ENCODE measurements at regions not wholly inside any gene's neighbourhood (a gene's known extent, or its start where the extent isn't known, plus 50 kb on each side); places are given as distances from the start of the nearest gene placed in this dataset.

DNA sequence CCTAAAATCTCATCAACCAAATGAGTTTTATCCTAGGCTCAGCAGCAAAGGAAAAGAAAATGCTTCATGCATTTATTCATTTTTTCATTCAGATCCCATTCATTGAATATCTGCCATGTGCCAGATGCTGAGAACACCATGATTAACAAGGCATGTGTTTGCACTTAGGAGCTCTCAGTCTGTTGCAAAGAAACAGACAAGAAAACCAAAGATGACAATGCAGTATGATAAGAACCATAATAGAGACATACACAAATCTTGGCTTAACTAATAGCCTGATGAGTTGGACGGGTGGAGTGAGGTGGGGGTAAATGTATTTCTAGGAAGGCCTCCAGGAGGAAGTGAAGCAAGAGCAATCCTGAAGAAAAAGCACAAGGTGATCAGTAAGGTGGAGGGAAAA lies 177.8 kb upstream of the SCN7A start:
- no peak overlapping the region for H3K27ac ChIP-seq (ENCODE audit: low read depth, low read length, severe bottlenecking)
- WGBS, 2 experiments (ENCODE audit: insufficient coverage in 2 of 2), result 86 to 100% methylated on average over 1 of the region's 1 CpG
- no peaks in the 10 kb centered on the region for H3K36me3 ChIP-seq (ENCODE audit: control insufficient read depth, insufficient read depth, low read length)
- no peak overlapping the region for H3K4me3 ChIP-seq (ENCODE audit: extremely low read depth, insufficient read depth, low read length, poor library complexity, severe bottlenecking)
- H3K4me1 ChIP-seq (ENCODE audit: control insufficient read depth, insufficient read depth, low read length, poor library complexity, severe bottlenecking), result no peaks in the 10 kb centered on the region
- H3K9me3 ChIP-seq (ENCODE audit: control insufficient read depth, low read length), result no peaks in the 10 kb centered on the region

DNA sequence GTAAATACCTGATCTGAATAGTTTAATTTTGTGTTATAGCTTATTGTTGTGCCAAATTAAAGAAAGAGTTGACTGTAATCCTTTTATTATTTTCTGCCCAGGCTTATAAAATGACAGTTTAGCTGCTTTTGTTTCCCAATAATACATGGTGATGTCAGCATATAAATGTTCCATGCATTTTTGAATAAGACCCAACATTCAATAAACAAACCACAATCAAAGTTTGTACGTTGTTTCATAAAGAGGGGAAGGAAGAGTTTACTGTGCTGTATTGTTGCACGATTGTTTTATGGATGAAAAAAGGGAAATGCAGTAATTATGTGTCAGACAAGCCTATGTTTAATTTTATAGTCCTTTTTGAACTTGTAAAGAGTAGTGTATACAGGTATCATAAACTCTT lies 177.2 kb upstream of the SCN7A start:
- no peaks in the 10 kb centered on the region for H3K4me1 ChIP-seq (ENCODE audit: control insufficient read depth, insufficient read depth, low read length, poor library complexity, severe bottlenecking)
- no peak overlapping the region for H3K4me3 ChIP-seq (ENCODE audit: extremely low read depth, insufficient read depth, low read length, poor library complexity, severe bottlenecking)
- 67 to 100% methylated on average over 1 of the region's 2 CpGs for WGBS, 2 experiments (ENCODE audit: insufficient coverage in 2 of 2)
- no peaks in the 10 kb centered on the region for H3K36me3 ChIP-seq (ENCODE audit: control insufficient read depth, insufficient read depth, low read length)
- H3K27ac ChIP-seq (ENCODE audit: low read depth, low read length, severe bottlenecking), result no peak overlapping the region
- no peaks in the 10 kb centered on the region for H3K9me3 ChIP-seq (ENCODE audit: control insufficient read depth, low read length)

DNA sequence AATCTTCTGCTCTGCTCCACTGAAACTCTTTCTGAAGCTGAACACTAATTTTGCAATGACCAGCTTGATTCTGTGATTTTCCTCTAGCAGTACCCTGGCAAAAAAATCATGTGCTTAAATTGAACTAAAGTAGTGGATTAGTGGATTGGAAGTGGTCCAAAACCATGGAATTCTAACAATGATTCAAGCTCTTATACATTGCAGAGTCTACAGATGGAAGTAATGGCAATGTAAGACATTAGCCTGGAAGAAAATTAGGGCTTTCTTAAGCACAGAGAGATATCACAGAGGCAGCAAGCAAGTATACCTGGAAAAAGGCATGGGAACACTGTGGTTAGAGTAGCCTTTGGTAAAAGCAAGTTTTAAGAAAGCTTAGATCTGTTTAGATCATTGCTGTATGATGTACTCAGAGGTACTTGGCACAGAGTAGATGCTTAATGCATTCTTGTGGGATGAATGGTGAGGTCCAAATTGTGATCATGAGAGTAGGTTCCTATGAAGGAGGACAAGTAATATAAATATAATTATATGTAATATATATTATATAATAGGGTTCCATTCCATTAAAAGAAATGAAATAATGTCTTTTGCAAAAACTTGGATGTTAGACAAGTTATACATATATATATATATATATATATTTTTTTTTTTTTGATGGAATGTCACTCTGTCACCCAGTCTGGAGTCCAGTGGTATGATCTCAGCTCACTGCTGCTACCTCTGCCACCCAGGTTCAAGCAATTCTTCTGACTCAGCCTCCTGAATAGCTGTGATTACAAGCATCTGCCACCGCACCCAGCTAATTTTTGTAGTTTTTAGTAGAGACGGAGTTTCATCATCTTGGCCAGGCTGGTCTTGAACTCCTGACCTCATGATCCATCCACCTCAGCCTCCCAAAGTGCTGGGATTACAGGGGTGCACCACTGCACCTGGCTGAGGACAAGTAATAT lies 172.2 kb upstream of the SCN7A start:
- Histone ChIP-seq H3K4me3 (ENCODE audit: extremely low read depth, insufficient read depth, low read length, poor library complexity, severe bottlenecking) (no peak overlapping the region), H3K4me1 (ENCODE audit: control insufficient read depth, insufficient read depth, low read length, poor library complexity, severe bottlenecking) (no peaks in the 10 kb centered on the region), H3K27ac (ENCODE audit: low read depth, low read length, severe bottlenecking) (no peak overlapping the region), H3K36me3 (ENCODE audit: control insufficient read depth, insufficient read depth, low read length) (no peaks in the 10 kb centered on the region), H3K9me3 (ENCODE audit: control insufficient read depth, low read length) (no peaks in the 10 kb centered on the region)
- WGBS, 2 experiments (ENCODE audit: insufficient coverage in 2 of 2), result 100% methylated on average over 2 of the region's 2 CpGs; no CpG with 5 or more reads in 1 of the 2 experiments

DNA sequence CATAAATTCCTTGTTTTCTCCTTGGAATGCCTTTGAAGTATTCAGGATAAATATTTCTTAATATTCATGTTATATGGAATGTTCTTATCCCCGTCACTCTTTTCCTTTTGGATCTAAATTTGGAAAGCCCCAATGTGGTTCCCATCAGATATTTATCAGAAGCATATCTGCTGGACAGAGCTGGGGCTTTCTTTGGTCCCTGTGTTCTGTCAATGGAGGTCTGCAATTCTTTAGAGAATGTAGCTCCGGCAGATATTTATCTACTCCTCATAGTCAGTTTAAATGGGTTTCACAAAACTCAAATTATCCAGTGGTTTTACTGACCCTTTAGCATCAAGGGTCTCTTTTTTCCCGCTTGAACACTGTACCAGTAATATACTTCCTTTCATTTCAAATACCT lies 167.8 kb upstream of the SCN7A start:
- WGBS, 2 experiments (ENCODE audit: insufficient coverage in 2 of 2), result 60 to 100% methylated on average over 1 to 2 of the region's 3 CpGs
- H3K9me3 ChIP-seq (ENCODE audit: control insufficient read depth, low read length), result no peaks in the 10 kb centered on the region
- H3K4me1 ChIP-seq (ENCODE audit: control insufficient read depth, insufficient read depth, low read length, poor library complexity, severe bottlenecking), result no peaks in the 10 kb centered on the region
- no peak overlapping the region for H3K4me3 ChIP-seq (ENCODE audit: extremely low read depth, insufficient read depth, low read length, poor library complexity, severe bottlenecking)
- no peak overlapping the region for H3K27ac ChIP-seq (ENCODE audit: low read depth, low read length, severe bottlenecking)
- no peaks in the 10 kb centered on the region for H3K36me3 ChIP-seq (ENCODE audit: control insufficient read depth, insufficient read depth, low read length)

DNA sequence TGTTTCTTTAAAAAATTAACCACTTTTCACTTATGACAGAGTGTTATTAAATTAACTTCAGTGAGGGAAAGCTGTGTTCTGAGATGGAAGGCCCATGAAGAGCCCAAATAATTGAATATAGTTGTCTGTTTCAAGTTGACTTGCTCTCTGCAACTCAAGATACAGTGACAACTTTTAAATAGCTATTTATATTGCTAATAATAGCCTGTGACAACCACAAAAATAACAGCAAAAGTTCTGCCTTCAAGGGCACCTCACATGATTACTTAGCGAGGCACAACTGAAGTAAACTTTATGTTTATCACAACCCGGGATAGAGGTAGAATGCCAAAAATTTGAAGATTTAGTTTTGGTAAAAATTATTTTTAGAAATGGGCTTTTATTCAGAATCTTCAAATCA lies 167.3 kb upstream of the SCN7A start:
- 89% methylated on average over 1 of the region's 2 CpGs; no CpG with 5 or more reads in 1 of the 2 experiments for WGBS, 2 experiments (ENCODE audit: insufficient coverage in 2 of 2)

DNA sequence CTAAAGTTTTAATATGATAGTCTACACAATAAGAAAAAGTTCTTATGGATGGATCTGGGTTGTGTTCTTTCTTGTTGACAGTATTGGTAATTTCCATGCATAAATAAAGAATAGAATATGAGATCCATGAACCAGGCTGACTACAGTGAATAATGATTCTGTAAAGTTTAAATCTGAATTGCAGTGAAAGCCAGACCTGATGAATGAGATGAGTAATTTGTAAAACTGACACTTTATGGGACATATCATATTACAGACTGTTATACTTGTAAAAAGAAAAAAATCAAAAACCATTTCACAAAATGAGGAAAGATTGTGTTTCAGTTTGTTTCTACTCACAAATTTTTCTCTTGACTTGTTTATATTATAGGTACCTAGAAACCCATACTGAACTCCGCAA lies 164.9 kb upstream of the SCN7A start:
- Histone ChIP-seq H3K27ac (ENCODE audit: low read depth, low read length, severe bottlenecking) (no peak overlapping the region), H3K36me3 (ENCODE audit: control insufficient read depth, insufficient read depth, low read length) (no peaks in the 10 kb centered on the region), H3K4me3 (ENCODE audit: extremely low read depth, insufficient read depth, low read length, poor library complexity, severe bottlenecking) (no peak overlapping the region), H3K9me3 (ENCODE audit: control insufficient read depth, low read length) (no peaks in the 10 kb centered on the region), H3K4me1 (ENCODE audit: control insufficient read depth, insufficient read depth, low read length, poor library complexity, severe bottlenecking) (no peaks in the 10 kb centered on the region)
- WGBS, 2 experiments (ENCODE audit: insufficient coverage in 2 of 2), result 80% methylated on average over 1 of the region's 1 CpG; no CpG with 5 or more reads in 1 of the 2 experiments

More for the DNA sequence above, 167.3 kb upstream of the SCN7A start:
- no peaks in the 10 kb centered on the region for H3K4me1 ChIP-seq (ENCODE audit: control insufficient read depth, insufficient read depth, low read length, poor library complexity, severe bottlenecking)
- H3K27ac ChIP-seq (ENCODE audit: low read depth, low read length, severe bottlenecking), result no peak overlapping the region
- H3K4me3 ChIP-seq (ENCODE audit: extremely low read depth, insufficient read depth, low read length, poor library complexity, severe bottlenecking), result no peak overlapping the region
- H3K36me3 ChIP-seq (ENCODE audit: control insufficient read depth, insufficient read depth, low read length), result no peaks in the 10 kb centered on the region
- H3K9me3 ChIP-seq (ENCODE audit: control insufficient read depth, low read length), result no peaks in the 10 kb centered on the region

DNA sequence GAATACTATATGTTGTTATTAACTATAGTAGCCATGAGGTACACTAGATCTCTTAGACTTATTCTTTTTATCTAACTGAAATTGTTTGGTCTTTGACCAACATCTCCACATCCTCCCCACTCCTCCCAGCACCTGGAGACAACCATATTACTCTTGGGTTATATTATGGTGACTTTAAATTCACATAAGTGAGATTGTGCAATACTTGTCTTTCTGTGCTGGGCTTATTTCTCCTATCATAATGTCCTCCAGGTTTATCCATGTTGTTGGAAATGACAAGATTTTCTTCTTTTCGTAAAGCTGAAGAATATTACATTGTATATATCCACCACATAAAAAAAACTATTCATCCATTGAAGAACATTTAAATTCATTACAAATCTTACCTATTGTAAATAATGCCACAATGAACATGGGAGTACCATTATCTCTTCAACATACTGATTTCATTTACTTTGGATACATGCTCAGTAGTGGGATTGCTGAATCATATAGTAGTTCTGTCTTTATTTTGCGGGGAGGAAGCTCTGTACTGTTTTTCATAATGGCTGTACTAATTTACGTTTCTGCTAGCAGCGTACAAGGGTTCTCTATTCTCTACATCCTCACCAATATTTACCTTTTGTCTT lies 159.2 kb upstream of the SCN7A start:
- Histone ChIP-seq H3K27ac (ENCODE audit: low read depth, low read length, severe bottlenecking) (no peak overlapping the region), H3K4me3 (ENCODE audit: extremely low read depth, insufficient read depth, low read length, poor library complexity, severe bottlenecking) (no peak overlapping the region), H3K36me3 (ENCODE audit: control insufficient read depth, insufficient read depth, low read length) (no peaks in the 10 kb centered on the region), H3K9me3 (ENCODE audit: control insufficient read depth, low read length) (no peaks in the 10 kb centered on the region), H3K4me1 (ENCODE audit: control insufficient read depth, insufficient read depth, low read length, poor library complexity, severe bottlenecking) (no peaks in the 10 kb centered on the region)
- no CpG with 5 or more reads among the region's 4 CpGs for WGBS, 2 experiments (ENCODE audit: insufficient coverage in 2 of 2)

DNA sequence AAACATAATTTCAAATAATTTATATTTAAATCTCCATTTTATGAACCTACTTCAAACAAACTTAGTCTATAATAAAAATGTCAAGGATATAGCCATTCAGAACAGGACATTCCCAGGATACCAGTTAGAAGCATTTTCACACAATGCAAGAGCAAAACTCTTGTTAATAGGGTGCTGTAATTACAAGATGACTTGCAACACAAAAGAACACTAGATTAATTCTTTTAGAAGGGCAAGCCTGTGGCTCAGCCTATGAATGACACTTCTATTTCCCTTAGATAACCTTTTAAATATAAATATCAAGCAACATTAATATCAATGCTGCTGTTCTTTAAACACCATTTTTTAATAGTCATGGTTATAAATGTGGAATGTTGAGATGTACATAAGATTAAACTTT lies 157.9 kb upstream of the SCN7A start:
- H3K27ac ChIP-seq (ENCODE audit: low read depth, low read length, severe bottlenecking), result no peak overlapping the region
- no peaks in the 10 kb centered on the region for H3K36me3 ChIP-seq (ENCODE audit: control insufficient read depth, insufficient read depth, low read length)
- H3K4me1 ChIP-seq (ENCODE audit: control insufficient read depth, insufficient read depth, low read length, poor library complexity, severe bottlenecking), result no peaks in the 10 kb centered on the region
- H3K9me3 ChIP-seq (ENCODE audit: control insufficient read depth, low read length), result no peaks in the 10 kb centered on the region
- H3K4me3 ChIP-seq (ENCODE audit: extremely low read depth, insufficient read depth, low read length, poor library complexity, severe bottlenecking), result no peak overlapping the region

DNA sequence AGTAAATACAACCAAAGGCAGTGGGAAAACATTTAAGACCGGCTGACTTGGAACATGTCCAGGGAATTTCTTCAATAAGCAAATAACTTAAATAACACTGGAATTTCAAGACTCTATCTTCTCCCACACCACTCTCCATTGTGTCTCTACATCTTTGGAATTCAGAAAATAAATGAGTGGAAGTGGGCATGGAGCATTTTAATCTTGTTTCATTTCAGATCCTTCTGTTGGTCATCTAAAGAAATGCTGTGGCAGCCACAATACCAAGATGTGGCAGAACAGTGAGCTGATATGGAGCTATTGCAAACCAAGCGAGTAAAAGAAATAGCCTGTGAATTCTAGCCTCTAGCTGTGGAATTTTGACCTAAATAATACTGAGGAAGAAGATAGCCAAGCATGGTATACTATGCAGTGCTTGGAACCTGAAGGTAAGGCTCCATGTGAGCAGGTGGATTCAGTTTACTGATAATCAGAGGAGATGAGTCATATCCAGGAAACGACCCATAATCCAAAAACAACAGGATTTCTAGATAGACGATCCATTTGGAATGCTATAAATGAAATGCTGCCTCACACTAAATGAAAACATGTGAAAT lies 157.1 kb upstream of the SCN7A start:
- Histone ChIP-seq H3K4me1 (ENCODE audit: control insufficient read depth, insufficient read depth, low read length, poor library complexity, severe bottlenecking) (no peaks in the 10 kb centered on the region), H3K36me3 (ENCODE audit: control insufficient read depth, insufficient read depth, low read length) (no peaks in the 10 kb centered on the region), H3K9me3 (ENCODE audit: control insufficient read depth, low read length) (no peaks in the 10 kb centered on the region), H3K27ac (ENCODE audit: low read depth, low read length, severe bottlenecking) (no peak overlapping the region), H3K4me3 (ENCODE audit: extremely low read depth, insufficient read depth, low read length, poor library complexity, severe bottlenecking) (no peak overlapping the region)
- 90 to 100% methylated on average over 1 of the region's 4 CpGs for WGBS, 2 experiments (ENCODE audit: insufficient coverage in 2 of 2)

DNA sequence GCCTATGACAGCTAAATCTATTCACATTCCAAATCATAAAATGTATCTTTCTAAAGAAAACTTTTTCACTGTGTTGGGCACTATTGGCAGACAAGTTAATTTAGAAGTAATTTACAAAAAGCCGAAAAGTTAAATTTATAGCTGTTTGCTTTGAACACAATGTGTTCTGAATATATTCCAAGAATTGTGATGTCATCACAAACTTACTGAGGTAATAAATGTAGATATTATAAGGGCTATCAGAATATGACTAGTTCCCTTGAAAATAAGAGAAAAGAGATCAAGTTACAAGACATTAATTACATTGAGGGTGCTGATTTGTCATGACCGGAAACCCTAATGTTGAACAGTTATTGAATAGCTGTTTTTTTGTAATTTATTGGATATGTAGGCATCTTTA lies 153.9 kb upstream of the SCN7A start:
- Histone ChIP-seq H3K4me1 (ENCODE audit: control insufficient read depth, insufficient read depth, low read length, poor library complexity, severe bottlenecking) (no peaks in the 10 kb centered on the region), H3K36me3 (ENCODE audit: control insufficient read depth, insufficient read depth, low read length) (no peaks in the 10 kb centered on the region), H3K9me3 (ENCODE audit: control insufficient read depth, low read length) (no peaks in the 10 kb centered on the region), H3K4me3 (ENCODE audit: extremely low read depth, insufficient read depth, low read length, poor library complexity, severe bottlenecking) (no peak overlapping the region), H3K27ac (ENCODE audit: low read depth, low read length, severe bottlenecking) (no peak overlapping the region)
- no CpG with 5 or more reads among the region's 2 CpGs for WGBS, 2 experiments (ENCODE audit: insufficient coverage in 2 of 2)

DNA sequence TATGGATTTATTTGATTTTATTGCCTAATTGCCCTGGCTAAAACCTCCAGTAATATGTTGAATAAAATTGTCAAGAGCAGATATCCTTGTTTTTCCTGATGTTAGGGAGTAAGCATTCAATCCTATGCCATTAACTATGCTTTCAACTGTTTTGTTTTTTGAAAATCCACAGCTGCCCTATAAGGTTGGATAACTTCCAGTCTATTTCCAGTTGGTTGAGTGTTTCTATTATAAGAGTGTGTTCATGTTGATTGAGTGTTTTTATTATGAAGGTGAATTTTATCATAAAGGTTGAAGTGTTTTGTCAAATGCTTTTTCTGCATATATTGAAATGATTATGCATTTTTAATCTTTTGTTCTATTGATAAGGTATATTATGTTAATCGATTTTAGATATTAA lies 149.9 kb upstream of the SCN7A start:
- whole genome bisulfite sequencing, 2 experiments (ENCODE audit: insufficient coverage in 2 of 2), result no CpG with 5 or more reads among the region's 1 CpG

More for the DNA sequence above, 149.9 kb upstream of the SCN7A start:
- Histone ChIP-seq H3K36me3 (ENCODE audit: control insufficient read depth, insufficient read depth, low read length) (no peaks in the 10 kb centered on the region), H3K4me1 (ENCODE audit: control insufficient read depth, insufficient read depth, low read length, poor library complexity, severe bottlenecking) (no peaks in the 10 kb centered on the region), H3K9me3 (ENCODE audit: control insufficient read depth, low read length) (peaks cover 7% of the 10 kb centered on the region), H3K4me3 (ENCODE audit: extremely low read depth, insufficient read depth, low read length, poor library complexity, severe bottlenecking) (no peak overlapping the region), H3K27ac (ENCODE audit: low read depth, low read length, severe bottlenecking) (no peak overlapping the region)
